HAP-1 (cell line): ENCODE measurements at regions not wholly inside any gene's neighbourhood (a gene's known extent, or its start where the extent isn't known, plus 50 kb on each side); places are given as distances from the start of the nearest gene placed in this dataset.

Experiments
- DNase-seq, 2 experiments: peaks; one replicate each; pipeline ENCODE4 v3.0.0-alpha.2; 2016 to 2020; ENCODE audit warnings: low spot score in 2 of 2
- H3K27me3 ChIP-seq: fragments of 250-450 bp; sonication (Bioruptor Pico); 2 replicates; pipeline ENCODE4 v1.5.1; 2020; ENCODE audit warnings: low read depth, mild to moderate bottlenecking, moderate library complexity
- H3K36me3 ChIP-seq: fragments of 250-450 bp; sonication (Bioruptor Pico); replicated peaks from 2 replicates; pipeline ENCODE4 v1.5.1; 2020; ENCODE audit warnings: mild to moderate bottlenecking
- H3K4me1 ChIP-seq: fragments of 250-450 bp; sonication (Bioruptor Pico); 2 replicates; pipeline ENCODE4 v1.5.1; 2020; ENCODE audit warnings: mild to moderate bottlenecking
- H3K4me3 ChIP-seq: fragments of 250-450 bp; sonication (Bioruptor Pico); 2 replicates; pipeline ENCODE4 v1.5.1; 2020; ENCODE audit warnings: mild to moderate bottlenecking, moderate library complexity
- H3K9me3 ChIP-seq: fragments of 250-450 bp; sonication (Bioruptor Pico); 2 replicates; pipeline ENCODE4 v1.5.1; 2020; ENCODE audit warnings: mild to moderate bottlenecking, moderate library complexity
- in situ Hi-C: fragments of 300-500 bp; cut with MboI; formaldehyde crosslinking; loops from 3 replicates; pipeline ENCODE4 v1.14.3; 2020; ENCODE audit warnings: low sequenced_read_pairs, inconsistent platforms, mixed read lengths

DNA sequence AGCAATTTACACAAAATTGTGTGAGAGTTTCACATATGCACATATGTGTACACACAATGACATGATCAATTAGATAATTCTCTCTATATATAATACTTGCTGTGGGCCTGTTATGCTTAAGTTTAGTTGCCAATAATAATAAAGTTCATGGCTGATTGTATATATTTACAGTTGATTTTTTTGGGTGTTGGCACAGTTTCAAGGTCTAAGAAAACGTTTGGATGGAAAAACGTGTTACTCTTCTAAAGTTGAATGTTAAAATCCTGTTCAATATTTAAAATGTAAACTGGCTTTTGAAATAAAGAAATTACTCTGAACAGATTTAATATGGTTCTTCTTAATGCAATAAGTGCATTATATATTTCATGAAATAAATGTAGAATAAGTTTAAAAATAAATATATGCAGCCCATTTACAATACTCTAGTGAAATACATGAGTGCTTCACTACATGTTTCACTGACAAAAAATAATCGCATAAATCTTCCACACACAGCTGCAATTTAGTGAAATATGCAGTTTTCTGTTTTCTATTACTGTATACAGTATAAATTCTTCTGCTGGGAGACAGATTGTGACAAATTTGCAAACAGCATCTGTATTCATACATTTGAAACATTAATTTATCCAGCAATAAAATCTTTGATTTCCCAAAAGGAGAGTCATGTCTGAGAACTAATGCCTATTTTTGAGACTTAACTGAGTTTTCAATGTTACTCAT lies 586.9 kb upstream of the KLHL1 start:
- Histone ChIP-seq H3K4me1 (no peaks in the 10 kb centered on the region), H3K4me3 (no peak overlapping the region), H3K27me3 (no peaks in the 10 kb centered on the region), H3K36me3 (no peaks in the 10 kb centered on the region), H3K9me3 (no peaks in the 10 kb centered on the region)
- in situ Hi-C loops: no loop called here
- DNase-seq: no peak

DNA sequence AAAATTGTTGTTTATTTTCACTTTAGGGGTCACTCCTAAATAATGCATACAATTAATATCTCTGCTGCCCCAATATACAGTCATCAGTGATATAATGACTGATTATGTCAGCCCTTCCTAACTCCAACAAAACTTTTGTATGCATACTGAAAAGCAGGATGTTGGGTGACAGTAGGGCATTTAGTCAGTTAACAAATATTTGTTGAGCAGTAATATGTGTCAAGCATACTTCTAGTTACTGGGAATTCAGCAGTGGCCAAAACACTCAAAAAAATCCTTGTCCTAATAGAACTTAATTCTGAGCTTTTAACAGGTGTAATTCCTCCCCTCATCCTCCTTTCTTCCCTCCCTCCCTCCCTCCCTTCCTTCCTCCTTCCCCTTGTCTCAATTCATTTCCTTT lies 560.7 kb upstream of the KLHL1 start:
- in situ Hi-C loops: no loop called here
- Histone ChIP-seq H3K4me3 (no peak overlapping the region), H3K4me1 (peaks cover 2% of the 10 kb centered on the region; the same call in 1 of the 2 replicates), H3K36me3 (no peaks in the 10 kb centered on the region), H3K27me3 (no peaks in the 10 kb centered on the region), H3K9me3 (no peaks in the 10 kb centered on the region)
- DNase-seq: no peak

DNA sequence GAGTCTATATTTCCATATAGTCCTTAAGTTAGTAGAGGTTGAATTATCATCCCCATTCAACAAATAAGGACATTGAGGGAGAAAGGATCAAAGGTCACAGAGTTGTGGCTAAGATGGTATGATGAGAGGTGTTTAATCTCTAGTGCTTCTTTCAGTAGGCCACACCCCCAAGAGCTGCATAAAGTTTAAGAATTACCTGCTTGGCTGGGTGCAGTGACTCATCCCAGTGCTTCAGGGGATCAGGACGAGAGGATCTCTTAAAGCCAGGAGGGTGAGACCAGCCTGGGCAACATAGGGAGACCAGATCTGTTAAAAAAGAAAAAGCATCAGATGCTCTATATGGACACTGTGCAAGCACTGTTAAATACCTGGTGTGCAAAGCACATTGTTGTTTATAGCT lies 560.0 kb upstream of the KLHL1 start:
- peak in 1 of 2 experiments; percentile 22 for DNase-seq
- in situ Hi-C loops: no loop called here
- Histone ChIP-seq H3K27me3 (no peaks in the 10 kb centered on the region), H3K9me3 (no peaks in the 10 kb centered on the region), H3K4me1 (peaks cover 2% of the 10 kb centered on the region; the same call in 1 of the 2 replicates), H3K36me3 (no peaks in the 10 kb centered on the region), H3K4me3 (no peak overlapping the region)

DNA sequence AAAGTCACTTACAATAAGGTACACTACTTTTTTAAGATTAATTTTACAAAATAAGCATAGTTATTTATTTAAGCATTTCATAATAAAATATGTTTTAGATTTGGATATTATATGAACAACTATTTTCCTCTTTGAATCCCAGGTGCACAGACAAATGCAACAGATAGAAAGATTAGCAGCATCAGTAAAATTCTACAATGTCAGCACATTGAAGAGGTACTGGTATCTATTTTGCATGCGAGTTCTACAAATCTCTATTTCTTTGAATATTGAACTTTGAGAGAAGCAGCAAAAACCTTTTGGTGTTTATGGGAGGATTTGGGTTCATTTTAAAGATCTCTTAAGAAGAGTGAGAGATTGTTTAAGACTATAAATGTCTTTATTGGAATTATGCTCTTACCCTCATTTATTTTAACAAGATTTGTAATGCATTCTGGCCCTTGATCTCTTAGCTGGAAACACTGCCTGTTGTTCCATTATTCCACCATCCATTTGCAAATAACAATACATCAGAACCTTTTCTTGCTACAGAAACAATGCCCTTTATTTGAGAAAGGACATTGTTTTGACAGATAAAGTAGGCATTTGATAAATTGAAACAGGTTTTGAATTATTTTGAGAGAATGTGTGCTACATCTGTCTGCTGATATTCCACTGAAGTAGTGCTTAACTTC lies 558.8 kb upstream of the KLHL1 start:
- Histone ChIP-seq H3K4me3 (no peak overlapping the region), H3K27me3 (no peaks in the 10 kb centered on the region), H3K4me1 (peaks cover 2% of the 10 kb centered on the region; the same call in 1 of the 2 replicates), H3K36me3 (no peaks in the 10 kb centered on the region), H3K9me3 (no peaks in the 10 kb centered on the region)
- peak in 1 of 2 experiments; percentile 69 for DNase-seq
- in situ Hi-C loops: no loop called here

DNA sequence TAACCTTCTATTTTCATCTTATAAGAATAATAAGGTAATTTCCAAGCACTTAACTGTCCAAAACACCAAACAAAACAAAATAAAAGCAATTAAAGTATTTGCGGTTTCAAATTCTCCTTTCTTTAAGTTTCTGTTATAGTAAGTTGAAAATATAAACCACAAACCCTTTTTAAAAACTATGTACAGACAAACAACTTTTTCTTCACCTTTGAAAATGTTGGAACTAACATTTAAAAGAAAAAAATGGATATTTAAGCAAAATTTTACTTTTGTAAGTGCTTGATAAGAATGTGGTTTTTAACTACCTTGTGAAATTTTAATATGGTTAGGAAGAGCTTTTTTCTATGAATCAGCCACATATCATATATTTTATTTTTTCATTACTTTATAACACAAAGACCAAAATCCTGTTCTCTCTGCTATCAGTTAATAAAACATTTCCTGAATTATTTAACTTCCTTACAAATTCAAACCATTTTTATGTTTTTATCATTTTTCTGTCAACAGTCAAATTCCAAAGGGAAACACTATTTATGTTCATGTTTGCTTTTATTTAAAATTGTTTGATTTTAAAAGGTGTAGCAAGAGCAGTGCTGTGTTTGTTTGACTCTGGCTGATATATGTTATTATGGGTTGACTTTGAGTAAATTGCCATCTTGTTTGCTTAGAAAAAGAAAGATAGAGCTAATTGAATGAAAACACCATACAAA lies 554.1 kb upstream of the KLHL1 start:
- Histone ChIP-seq H3K36me3 (no peaks in the 10 kb centered on the region), H3K9me3 (no peaks in the 10 kb centered on the region), H3K4me1 (peaks cover 2% of the 10 kb centered on the region; the same call in 1 of the 2 replicates), H3K4me3 (no peak overlapping the region), H3K27me3 (no peaks in the 10 kb centered on the region)
- no peak for DNase-seq
- in situ Hi-C loops: no loop called here

DNA sequence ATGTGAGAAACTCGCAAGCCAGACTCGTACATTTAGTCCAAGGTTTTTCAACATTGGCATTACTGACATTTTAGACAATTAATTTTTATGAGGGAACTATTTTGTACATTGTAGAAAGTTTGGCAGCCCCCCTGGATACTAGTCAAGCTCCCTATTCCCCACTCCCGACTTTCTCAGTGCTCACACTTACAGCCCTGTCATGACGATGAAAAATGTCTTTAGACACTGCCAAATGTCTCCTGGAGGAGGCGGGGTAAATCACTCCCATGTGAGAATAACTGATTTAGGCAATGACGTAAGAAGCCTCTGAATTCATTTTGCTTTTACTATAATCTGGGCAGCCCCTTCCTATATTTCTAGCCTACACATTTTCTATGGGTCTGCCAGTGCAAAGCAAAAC lies 535.8 kb upstream of the KLHL1 start:
- Histone ChIP-seq H3K36me3 (no peaks in the 10 kb centered on the region), H3K9me3 (0 out of 2 replicates have a peak, but pooled peaks cover 2% of the 10 kb centered on the region), H3K27me3 (no peaks in the 10 kb centered on the region), H3K4me1 (no peaks in the 10 kb centered on the region), H3K4me3 (no peak overlapping the region)
- no peak for DNase-seq
- in situ Hi-C loops: no loop called here

DNA sequence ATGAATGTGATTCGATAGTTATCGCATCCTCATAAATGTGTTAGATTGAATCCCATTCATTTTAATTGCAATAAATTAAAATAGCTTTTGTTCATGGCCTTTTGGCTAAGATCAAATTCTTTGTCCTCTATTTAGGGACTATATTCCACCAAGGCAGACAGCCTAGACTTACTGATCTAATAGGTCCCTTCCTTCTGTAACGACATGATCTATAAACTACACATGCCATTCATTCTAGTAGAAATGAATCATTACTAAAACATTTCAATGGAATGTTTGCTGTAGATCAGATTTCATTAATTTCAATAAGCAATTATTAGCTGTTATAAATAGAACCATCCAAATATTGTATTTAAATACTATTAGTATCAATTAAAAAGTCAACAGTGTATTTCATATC lies 526.6 kb upstream of the KLHL1 start:
- Histone ChIP-seq H3K4me1 (no peaks in the 10 kb centered on the region), H3K4me3 (no peak overlapping the region), H3K36me3 (no peaks in the 10 kb centered on the region), H3K9me3 (0 out of 2 replicates have a peak, but pooled peaks cover 2% of the 10 kb centered on the region), H3K27me3 (no peaks in the 10 kb centered on the region)
- in situ Hi-C loops: no loop called here
- DNase-seq: no peak

DNA sequence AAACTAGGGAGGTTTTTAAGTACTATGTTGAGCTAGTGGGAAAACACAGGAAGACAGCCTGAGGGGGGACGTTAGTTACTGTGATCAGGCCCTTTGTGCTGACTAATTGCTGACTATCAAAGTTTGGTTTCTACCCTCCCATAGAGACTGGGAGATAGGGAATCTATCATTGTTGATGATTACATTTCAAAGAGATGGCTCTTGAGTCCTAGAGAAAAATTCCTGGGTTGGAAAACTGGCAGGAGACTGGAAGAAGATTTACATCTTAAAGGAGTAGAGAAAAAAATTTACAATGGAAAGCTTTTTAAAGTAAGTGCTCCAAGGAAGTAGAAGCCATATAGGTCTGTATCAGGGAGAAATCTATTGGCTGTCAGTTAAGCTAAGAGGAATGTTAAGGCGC lies 522.0 kb upstream of the KLHL1 start:
- peak in 1 of 2 experiments; percentile 6 for DNase-seq
- no peaks in the 10 kb centered on the region for H3K27me3 ChIP-seq
- H3K4me3 ChIP-seq: no peak overlapping the region
- H3K9me3 ChIP-seq: no peaks in the 10 kb centered on the region
- in situ Hi-C loops: no loop called here
- H3K36me3 ChIP-seq: no peaks in the 10 kb centered on the region
- no peaks in the 10 kb centered on the region; the same call in 1 of the 2 replicates for H3K4me1 ChIP-seq

DNA sequence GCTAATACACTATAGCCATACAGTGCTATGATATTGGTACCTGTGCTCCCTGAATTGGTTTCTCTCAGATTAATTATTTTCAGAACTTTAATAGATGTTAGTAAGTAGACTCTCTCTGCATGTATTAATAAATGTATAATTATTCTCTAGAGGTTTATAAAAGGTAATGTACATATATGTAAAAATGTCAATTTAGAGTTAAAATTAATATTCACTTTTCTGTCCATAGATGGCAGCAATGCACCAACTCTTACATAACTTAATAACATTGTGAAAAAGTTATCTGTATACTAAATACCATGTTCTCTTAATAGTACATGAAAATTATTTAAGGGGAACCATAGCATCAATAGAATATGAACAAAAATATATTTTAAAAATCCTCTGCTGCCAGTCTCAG lies 515.0 kb upstream of the KLHL1 start:
- peaks cover 23% of the 10 kb centered on the region for H3K4me1 ChIP-seq
- H3K27me3 ChIP-seq: no peaks in the 10 kb centered on the region
- no peaks in the 10 kb centered on the region for H3K36me3 ChIP-seq
- in situ Hi-C loops: loop anchor here (25.0 kb wide), 2 partner anchors 339 to 889 kb away; no protein-coding TSS in a partner anchor
- no peak overlapping the region for H3K4me3 ChIP-seq
- no peak for DNase-seq
- no peaks in the 10 kb centered on the region for H3K9me3 ChIP-seq

DNA sequence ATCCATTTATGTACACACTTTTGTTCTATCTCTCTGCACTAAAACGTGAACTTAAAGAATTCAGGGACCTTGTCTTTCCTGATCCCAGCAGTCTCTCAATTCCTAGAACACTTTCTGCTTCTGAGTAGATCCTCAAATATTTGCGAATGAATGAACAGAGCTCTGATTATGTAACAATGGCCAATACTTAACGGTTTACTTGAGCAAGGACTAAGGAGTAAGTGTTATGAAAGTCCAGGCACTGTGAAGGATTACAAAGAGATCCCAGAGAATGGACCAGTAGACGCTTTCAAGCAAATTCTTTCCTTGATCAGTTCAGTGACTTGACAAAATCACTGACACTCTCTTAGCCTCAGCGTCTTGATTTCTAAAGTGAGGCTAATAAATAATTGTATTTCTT lies 514.5 kb upstream of the KLHL1 start:
- in situ Hi-C loops: loop anchor here (25.0 kb wide), 2 partner anchors 340 to 890 kb away; no protein-coding TSS in a partner anchor

DNA sequence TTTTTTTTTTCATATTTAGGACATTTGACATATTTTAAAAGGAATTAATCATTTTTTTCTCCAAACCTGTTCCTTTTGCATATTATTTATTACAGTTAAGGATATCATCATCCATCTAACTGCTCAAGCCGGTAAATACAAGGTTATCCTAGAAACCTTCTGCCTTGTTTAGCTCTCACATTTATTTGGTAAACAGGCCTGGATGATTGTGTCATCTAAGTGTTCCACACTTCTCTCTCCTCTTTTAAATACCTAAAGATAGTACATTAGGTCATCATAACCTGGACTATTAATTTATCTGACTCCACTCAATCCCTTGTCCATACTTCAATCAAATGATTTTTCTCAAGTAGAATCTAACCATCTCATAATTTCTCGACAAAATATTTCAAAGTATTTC lies 511.7 kb upstream of the KLHL1 start:
- DNase-seq: no peak
- peaks cover 23% of the 10 kb centered on the region for H3K4me1 ChIP-seq
- in situ Hi-C loops: loop anchor here (25.0 kb wide), 2 partner anchors 342 to 892 kb away; no protein-coding TSS in a partner anchor
- no peaks in the 10 kb centered on the region for H3K36me3 ChIP-seq
- no peak overlapping the region for H3K4me3 ChIP-seq
- H3K27me3 ChIP-seq: no peaks in the 10 kb centered on the region
- no peaks in the 10 kb centered on the region for H3K9me3 ChIP-seq

More for the DNA sequence above, 514.5 kb upstream of the KLHL1 start:
- Histone ChIP-seq H3K4me1 (peaks cover 23% of the 10 kb centered on the region), H3K4me3 (no peak overlapping the region), H3K27me3 (no peaks in the 10 kb centered on the region), H3K36me3 (no peaks in the 10 kb centered on the region), H3K9me3 (no peaks in the 10 kb centered on the region)
- DNase-seq: peak in 1 of 2 experiments; percentile 81

DNA sequence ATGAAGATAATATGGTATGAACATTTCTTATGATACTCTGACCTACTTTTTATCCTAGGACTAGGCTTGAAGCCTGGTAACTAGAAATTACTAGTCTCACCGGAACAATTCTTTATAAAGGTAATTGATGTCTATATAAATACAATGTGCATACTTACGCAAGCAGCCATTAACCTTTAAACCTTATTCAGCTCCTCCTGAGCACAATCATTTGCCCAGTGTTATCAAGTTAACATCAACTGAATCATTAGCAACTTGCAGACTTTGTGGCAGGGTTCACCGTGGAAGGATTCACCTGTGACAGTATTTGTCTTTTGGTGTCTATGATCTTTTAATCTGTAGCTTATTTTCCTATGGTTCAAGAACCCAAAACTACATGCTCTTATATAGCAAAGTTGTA lies 508.6 kb upstream of the KLHL1 start:
- H3K36me3 ChIP-seq: no peaks in the 10 kb centered on the region
- in situ Hi-C loops: loop anchor here (25.0 kb wide), 2 partner anchors 345 to 895 kb away; no protein-coding TSS in a partner anchor
- H3K4me3 ChIP-seq: no peak overlapping the region
- no peaks in the 10 kb centered on the region for H3K9me3 ChIP-seq
- no peak for DNase-seq
- no peaks in the 10 kb centered on the region for H3K27me3 ChIP-seq
- H3K4me1 ChIP-seq: no peaks in the 10 kb centered on the region

DNA sequence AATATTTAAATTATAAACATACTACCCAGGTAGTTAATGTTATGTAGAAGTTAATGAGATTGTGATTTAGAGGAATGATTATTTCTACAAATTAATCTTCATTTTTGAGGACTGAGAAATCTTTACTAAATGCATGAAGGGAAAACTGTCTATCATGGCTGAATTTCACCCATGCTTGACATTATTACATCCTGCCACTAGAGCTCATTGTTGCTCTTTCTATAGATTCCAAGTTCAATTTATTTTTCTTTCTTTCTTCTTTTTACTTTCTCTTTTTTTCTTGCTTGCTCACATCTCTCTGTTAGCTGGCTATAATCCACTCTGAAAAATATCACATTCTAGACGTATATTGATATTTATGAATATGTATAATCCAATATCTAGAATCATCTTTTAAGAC lies 505.0 kb upstream of the KLHL1 start:
- in situ Hi-C loops: loop anchor here (25.0 kb wide), 2 partner anchors 349 to 899 kb away; no protein-coding TSS in a partner anchor
- H3K36me3 ChIP-seq: no peaks in the 10 kb centered on the region
- H3K4me1 ChIP-seq: no peaks in the 10 kb centered on the region
- no peak overlapping the region for H3K4me3 ChIP-seq
- DNase-seq: peak in 1 of 2 experiments; percentile 26
- H3K9me3 ChIP-seq: no peaks in the 10 kb centered on the region
- H3K27me3 ChIP-seq: no peaks in the 10 kb centered on the region
